ENCODE measurements at regions not wholly inside any gene's neighbourhood (a gene's known extent, or its start where the extent isn't known, plus 50 kb on each side); places are given as distances from the start of the nearest gene placed in this dataset.
"Not testable (repeated sequence)": the region's sequence is repeated elsewhere in the genome, so short reads cannot be mapped to it uniquely, and the experiment has no call there.

DNA sequence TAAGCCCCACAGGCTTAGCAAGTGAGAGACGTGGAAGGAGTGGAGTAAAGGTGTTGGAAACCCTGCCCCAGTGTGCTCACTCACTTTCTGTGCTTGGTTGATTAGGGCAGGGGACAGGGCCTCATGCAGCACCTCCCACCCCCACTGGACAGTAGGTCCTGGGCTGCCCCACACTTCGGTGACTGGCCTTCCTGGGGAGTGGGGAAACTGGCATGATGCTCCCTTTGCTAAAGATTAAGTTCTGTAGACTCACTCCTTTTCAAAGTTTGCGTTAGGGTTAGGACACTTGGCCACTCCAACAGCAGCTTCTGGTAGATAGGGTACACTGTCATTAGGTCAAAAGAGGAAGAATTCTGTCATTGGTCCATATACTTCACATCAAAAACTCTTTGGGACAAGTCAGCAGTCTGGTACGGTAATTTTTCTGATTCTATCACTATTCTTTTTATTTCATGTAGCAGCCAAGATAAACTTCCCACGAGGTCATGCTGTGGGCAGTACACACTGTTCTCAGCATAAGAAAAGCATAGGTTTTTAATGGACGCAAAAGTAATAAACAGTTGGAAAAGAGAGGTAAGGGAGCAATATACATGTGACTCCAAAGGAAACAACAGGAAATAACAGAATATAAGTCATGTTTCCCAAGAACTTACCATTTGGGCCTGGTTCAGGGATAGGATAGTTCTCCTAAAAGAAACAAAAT lies 106.6 kb upstream of the TERB2 start:
- not testable (repeated sequence) for DNase-seq (ENCODE audit: low spot score)

- DNase-seq (ENCODE audit: low spot score) = peak; percentile 74
Observed at GRCh38 chr15:44853304-44853950, 103.1 kb upstream of the TERB2 start.

GRCh38 chr15:44854696-44855095 lies 101.8 kb upstream of the TERB2 start:
- not testable (repeated sequence) for DNase-seq (ENCODE audit: low spot score)

GRCh38 chr15:44856284-44856683 lies 100.2 kb upstream of the TERB2 start:
- DNase-seq (ENCODE audit: low spot score) = not testable (repeated sequence)

- not testable (repeated sequence) for DNase-seq (ENCODE audit: low spot score)
Observed at GRCh38 chr15:44857164-44857710, 99.2 kb upstream of the TERB2 start.

GRCh38 chr15:44859088-44859487 lies 97.4 kb upstream of the TERB2 start:
- DNase-seq (ENCODE audit: low spot score) = not testable (repeated sequence)

DNA sequence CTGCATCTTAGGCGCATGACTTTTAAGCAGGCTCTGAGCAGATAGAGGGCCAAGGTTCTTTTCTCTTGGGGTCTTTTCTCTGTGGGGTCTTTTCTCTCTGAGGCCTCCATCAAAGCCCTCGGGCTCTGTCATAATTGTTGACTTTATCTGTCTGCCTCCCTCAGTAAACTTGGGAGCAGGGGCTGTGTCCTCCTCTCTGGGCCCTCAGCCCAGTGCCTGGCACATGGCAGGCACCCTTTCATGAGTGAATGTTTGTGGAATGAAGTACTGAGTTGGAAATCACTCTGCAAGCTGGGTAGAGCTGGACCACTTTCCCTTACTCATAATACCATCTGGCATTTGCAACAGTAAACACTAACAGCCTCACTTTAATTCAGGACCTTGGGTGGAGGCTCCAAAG lies 96.3 kb upstream of the TERB2 start:
- not testable (repeated sequence) for DNase-seq (ENCODE audit: low spot score)

DNA sequence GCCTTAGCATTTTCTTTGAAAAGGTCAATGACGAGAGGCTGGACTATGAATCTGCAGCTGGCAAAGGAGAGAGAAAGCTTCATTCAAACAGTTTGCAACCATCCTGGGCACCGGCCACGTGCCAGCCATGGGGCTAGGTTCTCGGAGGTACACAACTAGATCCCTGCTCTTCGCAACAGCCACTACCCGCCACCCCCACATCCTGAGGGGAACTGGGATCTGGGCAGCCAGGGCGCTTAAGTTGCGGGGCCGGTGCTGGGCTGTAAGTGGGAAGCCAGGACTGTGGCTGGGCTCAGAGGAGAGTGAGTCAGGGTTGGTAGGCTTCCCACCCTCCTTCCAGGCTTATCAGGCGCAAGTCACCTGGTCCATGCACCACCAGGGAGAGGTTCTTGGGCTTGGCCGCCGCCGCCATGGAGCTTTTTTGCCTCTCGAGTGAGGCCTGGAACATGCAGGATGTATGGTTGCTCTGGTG lies 95.0 kb upstream of the TERB2 start:
- no peak for DNase-seq (ENCODE audit: low spot score)

- no peak for DNase-seq (ENCODE audit: low spot score)
Observed at GRCh38 chr15:44861917-44862316, 94.6 kb upstream of the TERB2 start.

DNA sequence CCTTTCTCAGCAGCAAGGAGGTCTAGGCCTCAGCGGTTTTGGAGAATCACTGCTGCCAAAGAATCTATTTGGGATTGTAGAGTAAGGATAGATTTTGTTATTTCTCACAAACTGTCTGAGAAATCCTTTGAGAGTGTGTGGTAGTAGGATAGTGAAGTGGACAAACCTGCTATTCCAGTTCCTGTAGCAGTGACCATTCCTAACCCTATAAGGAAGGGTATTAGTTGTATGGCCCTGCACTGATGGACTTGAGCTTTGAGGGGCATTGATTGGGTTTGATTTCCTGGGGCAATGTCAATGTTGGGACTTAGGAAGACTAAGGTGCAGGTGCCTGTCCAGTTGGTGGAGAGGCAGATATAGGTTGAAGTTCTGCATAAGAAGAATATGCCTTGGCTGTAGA lies 93.6 kb upstream of the TERB2 start:
- DNase-seq (ENCODE audit: low spot score) = not testable (repeated sequence)

GRCh38 chr15:44868100-44868499 lies 88.4 kb upstream of the TERB2 start:
- not testable (repeated sequence) for DNase-seq (ENCODE audit: low spot score)

- not testable (repeated sequence) for DNase-seq (ENCODE audit: low spot score)
Observed at GRCh38 chr15:44870125-44870524, 86.4 kb upstream of the TERB2 start.

DNA sequence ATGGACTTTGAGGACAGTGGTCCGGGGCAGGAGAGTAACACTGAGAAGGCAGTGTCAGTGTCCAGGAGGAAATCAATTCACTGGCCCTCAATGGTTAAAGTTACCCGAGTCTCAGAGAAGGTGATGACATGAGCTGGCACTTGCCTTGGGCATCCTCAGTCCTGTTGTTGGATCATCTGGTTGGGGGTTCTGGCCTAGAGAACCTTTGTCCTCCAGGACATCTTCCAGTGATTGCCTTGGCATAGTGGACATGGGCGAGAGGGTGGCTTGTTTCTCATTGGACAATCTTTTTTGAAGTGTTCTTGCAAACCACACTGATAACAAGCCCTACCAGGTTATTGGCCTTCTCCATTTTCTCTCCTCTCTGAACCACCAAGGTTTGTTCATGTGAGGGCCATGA lies 83.4 kb upstream of the TERB2 start:
- DNase-seq (ENCODE audit: low spot score) = no peak

DNA sequence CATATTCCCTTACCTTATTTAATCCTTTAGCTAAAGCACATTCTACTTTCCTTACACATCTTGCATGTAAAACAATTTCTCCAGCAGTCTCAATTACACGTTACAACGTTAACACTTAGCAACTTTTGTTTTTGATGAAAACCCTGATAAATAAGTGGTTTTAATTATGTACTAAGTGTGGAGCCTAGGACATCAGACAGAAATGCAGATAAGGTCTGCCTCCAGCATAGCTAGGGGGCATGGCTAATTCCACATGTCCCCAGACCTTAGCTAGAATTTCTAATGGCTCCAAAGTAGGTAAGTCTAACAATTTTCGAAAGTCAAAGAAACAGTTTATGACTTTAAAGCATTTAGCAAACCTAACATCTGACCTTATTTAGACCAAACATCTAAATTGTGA lies 77.4 kb upstream of the TERB2 start:
- no peak for DNase-seq (ENCODE audit: low spot score)

- peak; percentile 24 for DNase-seq (ENCODE audit: low spot score)
Observed at GRCh38 chr15:44882499-44882968, 74.0 kb upstream of the TERB2 start.

DNA sequence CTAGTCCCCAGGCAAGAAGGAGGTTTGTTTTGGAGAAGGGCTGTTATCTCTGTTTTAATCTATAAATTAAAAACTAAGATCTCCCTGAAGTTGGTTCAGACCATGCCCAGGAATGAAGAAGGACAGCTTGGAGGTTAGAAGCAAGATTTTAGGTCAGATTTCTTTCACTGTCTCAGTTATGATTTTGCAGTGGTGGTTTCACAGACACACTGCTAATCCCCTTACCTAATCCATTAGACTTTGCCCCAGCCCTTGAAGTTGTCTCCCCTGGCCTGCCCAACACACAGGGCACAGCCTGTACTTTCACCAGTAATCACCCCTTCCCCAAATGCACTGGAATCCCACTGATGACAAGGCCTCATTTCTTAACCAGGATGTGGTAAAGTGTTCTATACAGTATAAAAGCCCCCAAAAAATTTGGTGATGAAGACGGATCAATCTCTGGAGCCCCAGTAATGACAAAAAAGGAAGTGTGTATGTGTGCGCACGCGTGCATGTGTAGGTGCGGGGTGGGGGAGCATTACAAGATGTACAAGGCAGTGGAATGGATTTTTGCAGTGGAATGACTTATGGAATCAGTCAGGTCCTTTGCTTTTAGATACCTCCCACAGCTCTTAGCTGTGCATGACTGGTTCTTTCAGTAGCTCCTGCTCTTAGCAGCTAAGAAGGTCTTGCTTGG lies 73.1 kb upstream of the TERB2 start:
- no peak for DNase-seq (ENCODE audit: low spot score)

GRCh38 chr15:44898890-44899651 lies 57.4 kb upstream of the TERB2 start:
- not testable (repeated sequence) for DNase-seq (ENCODE audit: low spot score)

- DNase-seq (ENCODE audit: low spot score) = not testable (repeated sequence)
Observed at GRCh38 chr15:44899775-44900174, 56.7 kb upstream of the TERB2 start.

- DNase-seq (ENCODE audit: low spot score) = not testable (repeated sequence)
Observed at GRCh38 chr15:44900796-44901195, 55.7 kb upstream of the TERB2 start.

DNA sequence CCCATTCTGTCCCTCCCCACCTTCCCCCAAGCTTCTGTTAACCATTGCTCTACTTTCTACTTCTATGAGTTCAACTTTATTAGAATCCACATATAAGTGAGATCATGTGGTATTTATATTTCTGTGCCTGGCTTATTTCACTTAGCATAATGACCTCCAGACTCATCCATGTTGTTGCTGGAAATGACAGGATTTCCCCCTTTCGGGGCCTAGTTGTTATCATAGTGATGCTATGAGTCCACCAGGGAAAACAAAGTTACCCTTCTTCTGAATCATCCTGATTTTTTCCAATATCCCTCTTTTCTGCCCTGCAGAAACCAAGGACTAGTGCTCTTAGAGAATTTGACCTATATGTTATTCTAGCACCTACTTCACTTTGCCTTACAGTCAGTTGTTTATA lies 53.2 kb upstream of the TERB2 start:
- not testable (repeated sequence) for DNase-seq (ENCODE audit: low spot score)

DNA sequence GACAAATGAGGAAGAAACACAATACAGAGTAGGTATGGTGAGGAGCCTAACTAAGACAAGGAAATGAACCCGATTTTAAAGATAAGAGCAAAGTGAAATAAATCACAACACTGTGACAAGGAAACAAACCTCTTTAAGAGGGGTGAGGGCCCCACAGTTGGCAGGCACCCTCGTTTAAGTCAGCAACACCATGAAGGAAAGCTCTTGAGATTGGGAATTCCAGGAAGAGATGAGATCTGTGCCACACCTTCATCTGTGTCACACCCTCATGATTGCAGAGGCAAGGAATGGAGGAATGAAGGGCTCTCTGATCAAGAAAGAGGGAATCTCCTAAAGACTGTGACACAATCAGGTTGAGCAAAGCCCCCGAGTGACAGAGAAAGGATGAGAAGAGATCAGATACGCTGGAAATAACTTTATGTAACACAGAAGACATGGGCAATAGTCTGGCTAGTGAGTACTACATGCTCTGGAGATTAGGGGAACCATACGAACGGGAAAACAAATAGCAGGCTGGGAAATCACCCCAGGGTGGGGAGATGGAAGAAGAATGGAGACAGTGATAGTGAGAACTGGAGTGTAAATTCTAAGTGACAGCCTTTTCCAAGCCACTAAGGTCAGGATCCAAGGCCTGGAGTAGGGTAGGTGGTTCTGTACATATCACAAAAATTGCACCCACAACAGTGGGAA lies 51.7 kb upstream of the TERB2 start:
- DNase-seq (ENCODE audit: low spot score) = not testable (repeated sequence)
